Type B pancreatic cell (in vitro differentiated cells): ENCODE measurements at regions not wholly inside any gene's neighbourhood (a gene's known extent, or its start where the extent isn't known, plus 50 kb on each side); places are given as distances from the start of the nearest gene placed in this dataset.

Source experiments
- DNase-seq: peaks from one replicate; pipeline ENCODE4 v3.0.0; 2021; ENCODE audit warnings: mixed read lengths; ENCODE audit not compliant: unreplicated experiment; ENCODE audit errors: extremely low spot score
- H3K27ac Mint-ChIP-seq: 2 replicates; pipeline ENCODE4 v1.8.0; 2021; ENCODE audit warnings: mild to moderate bottlenecking, mixed read lengths
- H3K27me3 Mint-ChIP-seq: 2 replicates; pipeline ENCODE4 v1.8.0; 2021; ENCODE audit warnings: mixed read lengths
- H3K36me3 Mint-ChIP-seq: 2 replicates; pipeline ENCODE4 v1.8.0; 2021; ENCODE audit warnings: mixed read lengths
- H3K4me1 Mint-ChIP-seq: one replicate; pipeline ENCODE4 v1.8.0; 2021; ENCODE audit warnings: mixed read lengths; ENCODE audit not compliant: unreplicated experiment
- H3K4me3 Mint-ChIP-seq: 2 replicates; pipeline ENCODE4 v1.8.0; 2021; ENCODE audit warnings: mild to moderate bottlenecking, mixed read lengths
- H3K9me3 Mint-ChIP-seq: 2 replicates; pipeline ENCODE4 v1.8.0; 2021; ENCODE audit warnings: mixed read lengths
- CTCF ChIP-seq: fragments of 200-600 bp; sonication (generic); conservative IDR thresholded peaks from 2 replicates; pipeline ENCODE4 v1.5.0; 2021; ENCODE audit warnings: antibody characterized with exemption, mild to moderate bottlenecking

- Mint-ChIP-seq H3K27ac (no peak overlapping the region), H3K4me3 (no peak overlapping the region), H3K9me3 (no peaks in the 10 kb centered on the region), H3K36me3 (no peaks in the 10 kb centered on the region), H3K27me3 (peaks cover 3% of the 10 kb centered on the region), H3K4me1 (no peaks in the 10 kb centered on the region)
- no peak for TF ChIP-seq CTCF
- DNase-seq, result no peak
Measured at GRCh38 chr3:176755977-176756376, 441.3 kb downstream of the TBL1XR1 start.

GRCh38 chr3:176755552-176755951 is 441.7 kb downstream of the TBL1XR1 start:
- Mint-ChIP-seq H3K27me3 (peaks cover 3% of the 10 kb centered on the region), H3K4me1 (no peaks in the 10 kb centered on the region), H3K36me3 (no peaks in the 10 kb centered on the region), H3K9me3 (no peaks in the 10 kb centered on the region), H3K27ac (no peak overlapping the region), H3K4me3 (no peak overlapping the region)
- no peak for DNase-seq
- TF ChIP-seq CTCF, result no peak

- TF ChIP-seq CTCF, result no peak
- H3K4me3 Mint-ChIP-seq, result no peak overlapping the region
- H3K36me3 Mint-ChIP-seq, result no peaks in the 10 kb centered on the region
- H3K4me1 Mint-ChIP-seq, result no peaks in the 10 kb centered on the region
- no peak for DNase-seq
- no peak overlapping the region for H3K27ac Mint-ChIP-seq
- H3K27me3 Mint-ChIP-seq, result no peaks in the 10 kb centered on the region
- no peaks in the 10 kb centered on the region for H3K9me3 Mint-ChIP-seq
Measured at GRCh38 chr3:176741664-176742047, 455.6 kb downstream of the TBL1XR1 start.

DNA sequence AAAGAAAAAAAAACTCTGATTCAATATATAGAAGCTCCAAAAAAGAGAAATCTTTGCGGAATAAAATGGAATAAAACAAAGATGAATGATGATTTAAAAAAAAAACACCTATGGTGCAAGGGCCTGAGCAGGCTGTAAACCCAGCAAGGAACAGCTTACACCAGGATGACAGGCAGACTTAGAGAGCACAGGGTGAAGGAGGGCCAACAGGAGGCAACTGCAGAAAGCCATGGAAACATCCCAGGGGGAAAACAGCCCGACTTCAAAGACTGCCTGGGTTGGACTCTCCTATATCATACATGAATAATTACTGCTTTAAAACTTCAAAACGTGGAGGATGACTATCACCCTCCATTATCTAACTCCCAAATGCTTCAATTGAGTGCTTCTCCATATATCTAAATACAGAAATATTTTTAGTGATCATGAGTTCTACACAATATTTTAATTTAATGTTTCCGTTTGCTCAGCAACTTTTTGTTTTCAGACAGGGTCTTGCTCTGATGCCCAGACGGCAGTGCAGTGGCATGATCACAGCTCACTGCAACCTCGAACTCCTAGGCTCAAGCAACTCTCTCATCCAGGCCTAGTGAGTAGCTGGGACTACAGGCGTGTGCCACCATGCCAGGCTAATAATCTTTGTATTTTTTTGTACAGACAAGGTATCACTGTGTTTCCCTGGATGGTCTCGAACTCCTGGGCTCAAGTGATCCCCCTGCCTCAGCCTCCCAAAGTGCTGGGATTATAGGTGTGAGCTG is 456.2 kb downstream of the TBL1XR1 start:
- Mint-ChIP-seq H3K9me3 (no peaks in the 10 kb centered on the region), H3K27ac (no peak overlapping the region), H3K4me1 (no peaks in the 10 kb centered on the region), H3K36me3 (no peaks in the 10 kb centered on the region), H3K27me3 (no peaks in the 10 kb centered on the region), H3K4me3 (no peak overlapping the region)
- no peak for TF ChIP-seq CTCF
- DNase-seq, result no peak

GRCh38 chr3:176739159-176739558 is 458.1 kb downstream of the TBL1XR1 start:
- no peaks in the 10 kb centered on the region for H3K27me3 Mint-ChIP-seq
- TF ChIP-seq CTCF, result no peak
- H3K36me3 Mint-ChIP-seq, result no peaks in the 10 kb centered on the region

More at GRCh38 chr3:176739159-176739558, 458.1 kb downstream of the TBL1XR1 start:
- Mint-ChIP-seq H3K4me3 (no peak overlapping the region), H3K27ac (no peak overlapping the region), H3K9me3 (no peaks in the 10 kb centered on the region), H3K4me1 (no peaks in the 10 kb centered on the region)
- DNase-seq, result no peak
